Esophagus mucosa (tissue), 1 donor: ENCODE measurements at regions not wholly inside any gene's neighbourhood (a gene's known extent, or its start where the extent isn't known, plus 50 kb on each side); places are given as distances from the start of the nearest gene placed in this dataset.
A peak's percentile ranks its signal among the peaks of the same experiment; 100 is the strongest.

Experiments
- ATAC-seq: fragments of 200-7000 bp; cut with Tn5 transposase; one replicate; pipeline ENCODE4 v1.9.1; 2020
- donor health status: DM: yes; HTN: yes; CAD: no.

DNA sequence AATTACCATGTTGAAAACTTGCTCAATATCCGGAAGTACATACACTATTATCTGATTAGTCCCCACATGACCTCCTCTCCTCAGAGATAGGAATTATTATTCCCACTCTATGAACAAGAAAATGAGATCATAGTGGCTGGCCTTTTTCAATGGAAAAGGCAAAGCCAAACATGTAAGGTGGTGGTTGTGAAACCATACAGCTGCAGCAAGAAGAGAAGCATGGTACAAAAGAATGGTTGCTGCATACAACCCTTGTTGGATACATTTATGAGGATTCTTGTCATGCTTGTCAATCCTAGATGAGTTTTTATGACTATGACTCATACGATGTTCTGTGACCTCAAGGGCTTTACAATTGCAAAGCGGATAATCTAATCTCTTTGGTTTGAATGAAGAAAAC, 514.7 kb downstream of the PLPP3 start:
- peak; percentile 62 for ATAC-seq

DNA sequence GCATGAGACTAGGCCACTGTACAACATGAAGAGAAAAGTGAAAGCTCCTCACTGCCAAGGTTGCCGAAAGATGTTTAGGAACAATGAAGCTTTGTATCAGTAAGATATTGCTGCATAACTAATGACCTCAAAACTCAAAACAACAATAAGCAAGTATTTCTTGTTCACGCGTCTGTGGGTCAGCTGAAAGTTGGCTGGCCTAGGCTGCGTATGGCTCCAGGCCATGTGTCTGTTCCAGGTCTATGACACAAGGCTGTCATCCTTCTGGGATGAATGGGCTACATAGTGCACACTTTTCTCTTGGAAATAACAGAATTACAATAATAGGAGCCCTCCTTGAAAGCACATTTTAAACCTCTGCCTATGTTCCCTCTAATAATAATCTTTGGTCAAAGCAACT, 515.9 kb downstream of the PLPP3 start:
- no peak for ATAC-seq

DNA sequence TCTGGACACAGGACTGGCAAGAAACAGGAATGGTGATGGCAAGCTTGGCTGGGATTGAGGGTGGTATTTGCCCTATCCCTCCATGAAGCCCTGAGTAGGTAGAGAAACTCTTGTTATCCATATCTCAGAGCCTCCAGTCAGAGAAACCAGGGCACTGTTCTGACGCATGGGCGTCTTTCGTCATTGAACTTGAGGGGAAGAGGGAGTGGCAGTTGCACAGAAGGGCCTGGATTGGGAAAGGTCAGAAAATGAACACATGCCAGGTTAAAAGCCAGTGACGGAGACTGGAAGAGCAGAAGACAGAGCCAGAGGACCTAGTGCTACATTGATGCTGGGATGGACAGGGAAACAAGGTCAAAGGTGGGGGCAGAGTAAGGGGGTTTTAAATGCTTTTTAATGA, 516.7 kb downstream of the PLPP3 start:
- peak; percentile 63 for ATAC-seq

DNA sequence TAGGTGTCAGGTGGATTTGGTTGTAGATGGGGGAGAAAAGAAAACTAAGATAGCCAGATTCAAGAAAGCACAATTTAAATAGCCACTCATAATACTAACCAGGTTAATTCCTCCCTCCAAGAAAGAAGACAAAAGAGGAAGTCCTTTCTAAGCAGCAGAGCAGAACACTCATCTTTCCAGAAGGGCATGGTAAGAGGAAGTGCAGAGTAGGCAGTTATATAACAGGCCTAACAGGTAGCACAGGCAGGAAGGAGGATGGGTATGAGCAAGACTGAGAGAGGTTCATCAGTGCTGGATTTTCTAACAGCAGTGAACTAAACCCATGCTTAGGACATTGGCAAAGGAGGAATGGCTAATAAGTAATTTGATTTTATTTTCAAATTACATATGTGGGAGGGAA, 517.5 kb downstream of the PLPP3 start:
- ATAC-seq, result peak; percentile 97

- no peak for ATAC-seq
Measured at GRCh38 chr1:56060906-56061305, 518.5 kb downstream of the PLPP3 start.

DNA sequence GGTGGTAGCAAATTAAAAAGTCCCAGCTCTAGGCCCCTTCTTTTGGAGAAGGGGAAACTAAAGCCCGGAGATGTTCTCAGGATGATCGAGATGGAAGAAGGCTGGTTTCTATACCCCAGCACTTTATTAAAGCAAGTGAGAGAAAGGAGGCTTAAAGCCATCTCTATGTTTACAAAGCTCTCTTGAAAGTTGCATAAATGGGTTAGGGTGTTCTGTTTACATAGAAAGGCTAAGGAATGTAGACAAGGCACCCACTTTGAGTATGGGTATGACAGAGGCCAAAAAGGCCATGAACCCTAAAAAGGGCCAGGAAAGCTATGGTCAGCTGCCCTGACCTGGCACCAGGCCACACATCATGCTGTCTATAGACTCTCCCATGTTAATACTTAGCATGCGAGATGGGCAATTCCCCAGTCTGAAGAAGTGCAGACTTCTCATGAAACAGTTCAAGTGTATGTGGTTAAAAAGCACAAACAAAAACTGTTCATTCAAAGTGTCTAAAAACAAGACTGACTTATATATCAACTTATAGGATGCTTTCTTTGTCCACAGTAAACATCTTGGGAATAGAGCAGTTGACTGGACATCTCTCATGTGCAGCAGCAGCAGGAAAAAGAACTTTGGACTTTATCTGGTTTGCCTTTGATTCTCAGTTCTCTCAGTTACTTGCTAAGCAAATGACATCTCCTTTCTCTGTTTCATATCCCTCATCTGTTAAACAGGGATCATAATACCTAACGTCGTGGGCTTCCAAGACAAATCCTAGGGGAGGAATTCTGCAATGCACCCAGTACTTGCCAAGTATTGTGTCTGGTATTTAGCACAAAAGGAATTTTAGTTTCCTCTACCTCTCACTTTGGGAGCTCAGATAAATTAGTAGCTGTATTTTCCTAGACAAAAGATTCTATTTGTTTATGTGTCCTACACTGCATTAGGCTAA, 521.6 kb downstream of the PLPP3 start:
- ATAC-seq, result no peak

DNA sequence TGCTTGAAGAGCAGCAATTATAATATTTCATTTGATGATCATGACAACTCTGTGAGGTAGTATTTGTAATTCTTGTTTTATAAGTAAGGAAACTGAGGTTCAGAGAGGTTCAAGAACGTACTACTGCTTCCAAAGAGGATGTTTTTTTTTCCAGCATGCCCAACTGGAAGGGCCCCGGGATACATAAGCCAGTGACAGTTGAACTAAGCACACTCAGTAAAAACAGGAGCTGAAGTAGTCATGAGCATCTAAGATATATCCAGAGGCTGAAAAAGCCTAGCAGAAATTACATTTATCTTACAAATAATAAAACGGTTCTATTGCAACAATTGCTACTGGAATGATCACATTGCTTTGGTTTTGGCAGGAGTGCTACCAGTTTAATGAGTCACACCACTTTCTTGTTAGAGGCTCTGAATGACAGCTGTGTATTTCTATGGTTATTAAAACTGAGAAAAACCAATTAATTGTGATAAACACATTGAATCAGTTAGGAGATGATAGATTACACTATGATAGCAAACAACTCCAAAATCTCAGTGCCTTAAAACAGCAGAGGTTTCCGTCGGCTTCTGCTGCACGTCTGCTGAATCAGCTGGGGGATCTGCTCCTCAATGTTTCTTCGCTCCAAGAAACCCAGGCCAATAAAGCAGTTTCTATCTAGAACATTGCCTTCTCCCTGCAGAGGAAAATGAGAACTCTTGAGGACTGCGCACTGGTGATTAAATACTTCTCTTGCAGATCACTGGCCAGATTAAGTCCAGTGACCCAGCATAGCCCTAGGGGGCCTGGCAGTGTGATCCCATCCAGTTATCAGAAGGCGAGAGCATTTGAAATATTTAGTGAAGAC, 522.7 kb downstream of the PLPP3 start:
- ATAC-seq, result peak; percentile 46

DNA sequence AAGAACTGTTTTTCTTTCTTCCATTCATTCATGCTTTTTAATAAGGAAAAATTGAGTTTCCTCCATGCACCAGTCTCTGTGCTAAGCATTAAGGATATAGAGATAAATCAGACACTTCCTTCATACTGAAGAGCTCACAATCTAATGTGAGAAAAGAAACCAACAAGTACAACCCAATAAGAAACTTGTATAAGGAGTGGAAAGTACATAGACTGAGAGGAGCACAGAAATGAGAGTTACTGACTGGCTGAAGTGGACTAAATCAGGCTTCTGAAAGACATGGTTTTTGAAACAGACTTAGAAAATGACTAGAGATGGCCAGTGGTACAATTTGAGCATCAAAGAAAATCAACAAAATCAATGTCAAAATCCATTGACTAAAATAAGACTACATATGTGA, 524.4 kb downstream of the PLPP3 start:
- ATAC-seq, result no peak

DNA sequence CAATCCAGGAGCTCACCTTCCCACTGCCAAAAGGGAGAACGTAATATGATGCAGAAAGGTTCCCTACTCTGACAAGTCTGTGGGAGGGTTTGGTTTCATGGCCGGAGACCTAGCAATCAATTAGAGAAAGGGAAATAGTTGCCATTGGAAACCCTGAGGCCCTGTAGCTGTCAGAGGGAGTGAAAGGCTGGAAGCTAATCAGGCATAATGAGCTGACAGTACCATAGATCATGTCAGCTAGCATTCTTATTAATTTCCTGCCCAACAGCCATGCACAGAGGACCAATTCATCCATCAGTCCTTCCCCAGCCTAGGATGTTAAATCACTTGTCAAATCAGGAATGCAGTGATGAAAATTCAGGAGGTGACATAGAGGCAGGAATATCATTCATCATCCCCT, 527.3 kb downstream of the PLPP3 start:
- ATAC-seq, result no peak

GRCh38 chr1:56050911-56051310, 528.5 kb downstream of the PLPP3 start:
- no peak for ATAC-seq

GRCh38 chr1:56045477-56045876, 533.9 kb downstream of the PLPP3 start:
- ATAC-seq, result no peak

- ATAC-seq, result no peak
Measured at GRCh38 chr1:56045062-56045461, 534.3 kb downstream of the PLPP3 start.

DNA sequence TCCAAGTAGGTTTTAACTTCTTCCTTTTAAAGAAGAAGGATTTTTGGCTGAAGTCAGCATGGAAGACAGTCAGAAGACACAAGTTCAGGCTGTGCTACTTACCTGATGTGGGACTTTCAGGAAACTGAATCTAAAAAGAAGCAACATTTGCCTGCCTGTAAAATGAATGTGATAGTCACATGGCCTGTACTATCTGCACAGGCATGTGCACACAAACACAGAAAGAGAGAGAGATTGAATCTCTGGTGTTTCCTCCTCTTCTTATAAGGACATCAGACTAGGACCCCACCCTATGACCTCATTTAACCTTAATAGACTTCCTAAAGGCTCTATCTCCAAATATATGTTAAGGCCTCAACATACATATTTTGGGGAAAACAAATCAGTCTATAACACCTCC, 542.9 kb downstream of the PLPP3 start:
- no peak for ATAC-seq

- ATAC-seq, result no peak
Measured at GRCh38 chr1:56034847-56035481, 544.4 kb downstream of the PLPP3 start.

DNA sequence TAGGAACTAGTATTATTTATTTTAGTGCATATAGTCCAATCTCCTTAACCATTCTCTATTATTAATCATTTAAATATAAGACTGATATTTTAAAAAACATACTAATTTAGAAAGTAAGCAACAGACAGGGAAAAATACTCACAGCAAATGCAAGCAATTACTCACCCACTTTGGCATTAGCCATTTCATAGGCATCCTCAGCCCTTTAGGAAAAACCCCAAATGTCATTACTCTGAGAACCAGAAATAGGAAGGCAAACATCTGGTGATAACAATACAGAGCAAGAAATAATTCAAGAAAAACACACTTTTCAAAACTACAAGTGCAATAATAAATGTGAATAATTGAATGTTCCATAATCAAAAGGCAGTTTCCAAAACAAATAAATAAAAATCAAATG, 545.1 kb downstream of the PLPP3 start:
- ATAC-seq, result no peak

- no peak for ATAC-seq
Measured at GRCh38 chr1:56033321-56034037, 545.9 kb downstream of the PLPP3 start.

- no peak for ATAC-seq
Measured at GRCh38 chr1:56032096-56032676, 547.2 kb downstream of the PLPP3 start.

DNA sequence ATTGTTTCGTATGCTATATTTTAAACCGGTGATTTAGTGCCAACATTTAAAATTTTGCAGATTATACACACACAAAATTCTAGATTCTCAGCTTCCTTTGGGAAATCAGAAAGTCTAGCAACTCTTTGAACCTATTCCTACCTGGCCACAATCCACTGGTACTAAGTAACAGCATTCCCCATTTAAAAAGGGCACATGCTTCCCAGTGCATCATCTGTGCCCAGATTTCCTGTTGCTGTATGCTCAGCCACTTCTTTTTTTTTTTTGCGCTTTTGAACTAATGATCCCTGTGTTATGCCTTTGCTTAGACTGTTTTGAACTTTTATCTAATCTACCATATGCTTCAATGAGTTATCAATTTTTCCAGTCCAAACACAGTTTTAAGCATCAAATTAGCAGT, 548.4 kb downstream of the PLPP3 start:
- no peak for ATAC-seq

GRCh38 chr1:56029319-56030003, 549.9 kb downstream of the PLPP3 start:
- no peak for ATAC-seq

DNA sequence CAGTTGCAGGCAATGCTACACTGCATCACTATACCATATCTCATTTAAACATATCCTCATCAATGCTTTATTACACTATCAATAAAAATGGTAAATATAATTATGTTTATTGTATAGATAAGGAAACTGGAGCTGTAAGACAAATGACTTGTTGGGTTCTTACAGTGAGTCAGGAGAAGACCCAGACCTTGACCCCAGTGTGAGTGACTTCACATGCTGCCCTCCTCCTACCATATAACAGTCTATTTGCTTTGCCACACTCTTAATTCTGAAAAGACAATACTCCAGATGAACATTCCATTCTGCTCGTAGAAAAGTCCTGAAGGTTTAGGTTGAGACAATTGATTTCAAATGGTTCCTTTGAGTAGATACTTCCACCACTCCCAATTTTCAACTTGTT, 550.5 kb downstream of the PLPP3 start:
- ATAC-seq, result no peak

DNA sequence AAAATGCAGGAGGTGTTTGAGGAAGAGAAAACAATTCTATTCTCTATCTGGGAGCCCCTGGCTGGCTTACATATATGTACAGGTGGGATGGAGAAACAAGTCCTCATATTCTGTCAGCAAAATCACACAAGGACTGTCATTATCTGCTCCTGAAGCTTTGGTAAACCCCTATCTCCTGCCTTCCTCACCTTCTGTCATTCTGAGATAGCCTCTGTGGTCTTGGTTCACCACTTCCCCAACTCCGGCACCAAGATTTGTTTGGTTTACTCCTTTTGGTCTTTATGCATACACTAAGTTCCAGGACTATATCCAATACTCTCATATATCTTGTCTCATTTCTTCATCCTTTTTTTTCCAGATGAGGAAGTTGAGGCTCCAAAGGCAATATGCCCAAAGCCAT, 551.1 kb downstream of the PLPP3 start:
- no peak for ATAC-seq

DNA sequence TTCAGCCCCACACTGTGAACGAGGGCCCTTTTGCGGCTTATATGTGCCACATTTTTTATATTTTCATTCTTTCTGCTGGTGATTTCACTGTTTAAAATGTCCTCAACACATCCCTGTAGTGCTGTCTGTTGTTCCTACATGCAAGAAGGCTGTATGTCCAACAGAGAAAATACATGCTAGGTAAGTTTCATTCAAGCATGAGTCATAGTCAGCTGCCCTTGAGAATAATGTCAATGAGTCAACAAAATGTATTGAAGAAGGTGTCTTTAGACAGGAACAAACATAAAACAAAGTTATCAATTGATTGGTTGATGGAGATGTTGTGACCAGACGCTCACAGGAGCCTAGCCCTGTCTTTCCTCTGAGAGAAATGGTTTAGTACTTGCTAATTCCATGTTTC, 553.4 kb downstream of the PLPP3 start:
- ATAC-seq, result peak; percentile 86
